ENCODE measurements at regions not wholly inside any gene's neighbourhood (a gene's known extent, or its start where the extent isn't known, plus 50 kb on each side); places are given as distances from the start of the nearest gene placed in this dataset.
"Not testable (repeated sequence)": the region's sequence is repeated elsewhere in the genome, so short reads cannot be mapped to it uniquely, and the experiment has no call there.

DNA sequence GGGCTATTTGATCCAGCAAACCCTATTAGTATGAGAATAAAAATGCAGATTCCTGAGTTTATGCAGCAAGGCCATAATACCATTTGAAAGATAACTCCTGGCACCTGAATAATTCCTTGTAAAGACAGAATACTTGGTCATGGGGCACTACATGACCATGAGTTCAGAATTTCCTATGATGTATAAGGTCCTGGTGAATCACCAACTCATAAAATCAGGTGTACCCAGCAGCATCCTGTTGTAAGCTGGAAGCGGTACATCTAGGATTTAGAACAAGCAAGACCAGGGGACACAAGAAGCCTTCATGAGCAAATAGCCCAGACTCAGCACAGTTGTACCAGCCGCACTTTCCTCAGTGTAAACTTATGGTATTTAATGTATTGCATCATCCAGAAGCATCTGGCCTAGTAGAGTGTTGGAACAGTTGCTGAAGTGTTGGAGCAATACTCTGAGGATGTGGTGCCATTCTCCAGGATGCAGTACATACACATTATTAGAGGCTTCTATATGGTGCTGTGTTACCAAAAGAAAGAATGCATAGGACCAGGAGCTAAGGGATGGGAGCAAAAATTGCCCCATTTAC lies 233.4 kb downstream of the SQOR start:
- no peak for DNase-seq (ENCODE audit: low spot score)

DNA sequence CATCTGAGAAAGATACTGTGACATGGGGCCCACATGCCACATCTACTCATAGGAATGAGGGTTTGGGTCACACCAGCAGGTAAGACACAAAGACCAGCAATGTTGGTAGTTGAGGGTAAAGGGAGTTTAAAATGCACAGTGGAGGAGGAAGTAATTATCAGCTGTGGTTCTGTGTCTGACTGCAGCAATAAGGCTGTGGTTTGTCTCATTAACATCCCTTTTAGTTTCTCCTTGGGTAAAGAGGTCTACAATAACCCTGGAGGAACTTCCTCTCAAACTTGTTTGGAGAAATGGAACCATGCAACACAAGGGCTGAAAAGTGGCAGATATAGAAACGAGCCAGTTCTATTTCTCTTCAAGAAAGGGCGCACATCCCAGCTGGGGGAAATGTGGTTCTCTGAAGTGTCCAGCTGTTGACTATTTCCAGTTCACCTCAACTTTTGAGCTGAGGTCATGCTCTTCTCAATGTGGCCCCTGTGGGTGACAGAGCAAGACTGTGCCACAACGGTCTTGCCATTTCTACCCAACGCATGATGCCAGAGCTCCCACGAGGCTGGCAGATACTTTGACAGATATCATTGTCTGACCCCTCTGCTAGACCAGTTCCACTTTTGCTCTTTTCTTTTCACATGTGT lies 234.3 kb downstream of the SQOR start:
- DNase-seq (ENCODE audit: low spot score) = no peak

GRCh38 chr15:45871121-45871855 lies 236.5 kb downstream of the SQOR start:
- DNase-seq (ENCODE audit: low spot score) = no peak

GRCh38 chr15:45873781-45874180 lies 239.0 kb downstream of the SQOR start:
- no peak for DNase-seq (ENCODE audit: low spot score)

DNA sequence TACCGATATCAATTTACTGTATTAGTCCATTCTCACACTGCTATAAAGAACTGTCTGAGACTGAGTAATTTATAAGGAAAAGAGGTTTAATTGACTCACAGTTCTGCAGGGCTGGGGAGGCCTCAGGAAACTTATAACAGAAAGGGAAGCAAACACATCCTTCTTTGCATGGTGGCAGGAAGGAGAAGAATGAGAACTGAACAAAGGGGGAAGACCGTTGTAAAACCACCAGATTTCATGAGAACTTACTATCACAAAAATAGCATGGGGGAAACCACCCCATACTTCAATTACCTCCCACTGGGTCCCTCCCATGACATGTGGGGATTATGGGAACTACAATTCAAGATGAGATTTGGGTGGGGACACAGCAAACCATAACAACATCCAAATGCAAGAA lies 239.7 kb downstream of the SQOR start:
- DNase-seq (ENCODE audit: low spot score) = not testable (repeated sequence)

GRCh38 chr15:45884289-45884688 lies 249.5 kb downstream of the SQOR start:
- DNase-seq (ENCODE audit: low spot score) = no peak

GRCh38 chr15:45884755-45885445 lies 250.1 kb downstream of the SQOR start:
- no peak for DNase-seq (ENCODE audit: low spot score)

- no peak for DNase-seq (ENCODE audit: low spot score)
Measured at GRCh38 chr15:45885801-45886200, 251.0 kb downstream of the SQOR start.

- DNase-seq (ENCODE audit: low spot score) = no peak
Measured at GRCh38 chr15:45891766-45892165, 256.9 kb downstream of the SQOR start.

DNA sequence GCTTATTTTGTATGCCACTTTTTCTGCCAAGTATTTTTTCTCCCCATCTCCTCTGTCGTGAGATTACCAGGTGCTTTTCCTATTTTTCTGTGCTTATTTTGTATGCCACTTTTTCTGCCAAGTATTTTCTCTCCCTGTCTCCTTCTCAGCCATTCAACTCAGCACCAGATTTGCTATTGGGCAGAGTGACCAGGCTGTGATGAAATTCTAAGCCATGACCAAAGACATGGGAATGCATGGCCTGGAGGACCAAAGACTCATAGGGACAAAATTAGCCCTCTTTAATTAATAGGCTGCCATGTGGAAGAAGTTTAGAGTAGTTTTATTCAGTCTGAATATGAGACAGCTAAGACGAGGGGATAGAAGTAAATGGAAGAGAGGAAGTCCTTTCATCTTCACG lies 257.4 kb downstream of the SQOR start:
- no peak for DNase-seq (ENCODE audit: low spot score)

DNA sequence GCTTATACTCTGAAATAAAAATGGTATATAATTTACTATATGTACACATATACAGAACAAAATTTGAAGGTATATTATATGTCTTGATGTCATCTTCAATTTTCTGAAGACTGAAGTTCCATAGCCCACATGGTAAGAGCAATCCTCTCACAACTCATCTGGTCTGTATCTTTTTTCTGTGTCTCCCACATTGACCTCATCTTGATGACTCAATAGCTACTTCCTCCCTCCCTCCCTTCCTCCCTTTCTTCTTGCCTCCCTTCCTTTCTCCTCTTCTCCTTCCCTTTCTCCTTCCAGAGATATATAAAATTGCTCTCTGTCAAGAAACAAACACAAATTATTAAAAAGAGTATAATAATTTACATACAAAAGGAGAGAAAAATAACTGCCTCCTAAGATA lies 268.5 kb downstream of the SQOR start:
- no peak for DNase-seq (ENCODE audit: low spot score)

- DNase-seq (ENCODE audit: low spot score) = no peak
Measured at GRCh38 chr15:45904019-45904418, 269.2 kb downstream of the SQOR start.

DNA sequence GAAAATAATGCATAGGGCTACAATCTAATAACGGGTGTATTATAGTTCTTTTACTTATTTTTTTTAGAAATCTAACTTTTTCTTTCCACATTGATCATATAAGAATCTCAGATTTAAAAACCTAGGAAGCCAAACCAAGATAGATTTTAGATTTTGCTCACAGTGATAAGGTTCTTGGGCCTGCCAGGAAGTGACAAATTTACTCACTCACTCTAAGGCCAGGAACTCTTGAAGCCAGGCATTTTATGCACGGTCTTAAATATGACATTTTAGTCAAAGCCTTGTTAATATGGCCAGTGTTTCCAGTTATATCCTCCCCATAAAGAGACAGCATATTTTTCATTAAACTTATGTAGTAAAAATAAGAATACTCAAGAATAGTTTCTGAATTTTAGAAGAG lies 271.4 kb downstream of the SQOR start:
- no peak for DNase-seq (ENCODE audit: low spot score)

DNA sequence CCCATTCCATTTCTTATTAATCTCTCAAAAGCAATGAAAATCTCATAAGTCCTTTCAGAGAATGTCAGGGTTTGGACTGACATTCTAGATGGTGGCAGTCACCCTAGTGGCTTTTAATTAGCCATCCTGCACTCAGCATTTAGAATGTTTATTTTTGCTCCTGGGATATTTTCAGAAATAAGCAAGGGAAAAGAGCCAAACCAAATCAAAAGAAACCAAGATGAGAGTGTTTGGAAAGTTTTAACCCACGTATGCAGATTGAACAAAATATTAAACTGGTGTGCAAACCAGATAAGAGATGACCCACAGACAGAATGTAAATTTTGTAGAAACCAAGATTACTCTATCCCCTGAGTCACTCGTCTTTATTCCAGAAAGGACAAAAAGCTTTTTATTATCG lies 275.8 kb downstream of the SQOR start:
- DNase-seq (ENCODE audit: low spot score) = no peak

GRCh38 chr15:45913451-45913850 lies 278.6 kb downstream of the SQOR start:
- no peak for DNase-seq (ENCODE audit: low spot score)

DNA sequence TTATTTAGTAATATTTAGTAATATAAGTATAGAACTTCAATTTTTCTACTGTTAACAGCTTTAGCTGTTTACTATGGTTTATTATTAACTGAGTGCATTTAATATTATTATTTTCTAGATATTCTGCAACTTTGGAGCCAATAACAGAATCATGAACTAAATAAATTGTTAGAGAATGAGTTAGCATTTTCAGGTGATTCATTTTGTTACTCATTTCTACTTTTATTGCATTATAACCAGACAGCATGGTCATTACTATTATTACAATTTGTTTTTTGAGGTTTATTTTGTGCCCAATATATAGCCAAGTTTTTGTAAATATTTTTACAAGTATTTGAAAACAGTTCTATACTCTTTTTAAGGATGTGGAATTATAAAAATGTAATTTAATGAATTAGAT lies 279.6 kb downstream of the SQOR start:
- DNase-seq (ENCODE audit: low spot score) = no peak

DNA sequence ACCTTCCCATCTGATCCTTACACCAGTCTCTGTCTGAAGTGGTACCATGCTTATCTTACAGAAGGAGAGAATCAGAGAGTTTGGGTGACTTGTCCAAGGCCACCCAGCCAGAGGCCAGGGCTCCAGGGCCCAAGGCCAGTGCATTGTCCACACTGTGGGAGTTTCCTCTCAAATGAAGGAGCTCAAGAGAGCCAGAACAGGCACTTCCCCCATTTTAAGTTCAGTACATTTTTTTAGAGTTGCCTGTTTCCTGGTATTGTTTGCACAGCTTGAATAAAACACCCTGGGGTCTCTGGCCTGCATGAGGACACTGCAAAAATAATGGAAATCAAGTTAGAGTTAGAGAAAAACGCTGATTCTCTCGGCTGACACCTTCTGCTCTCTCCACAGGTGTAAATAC lies 284.0 kb downstream of the SQOR start:
- peak; percentile 75 for DNase-seq (ENCODE audit: low spot score)

DNA sequence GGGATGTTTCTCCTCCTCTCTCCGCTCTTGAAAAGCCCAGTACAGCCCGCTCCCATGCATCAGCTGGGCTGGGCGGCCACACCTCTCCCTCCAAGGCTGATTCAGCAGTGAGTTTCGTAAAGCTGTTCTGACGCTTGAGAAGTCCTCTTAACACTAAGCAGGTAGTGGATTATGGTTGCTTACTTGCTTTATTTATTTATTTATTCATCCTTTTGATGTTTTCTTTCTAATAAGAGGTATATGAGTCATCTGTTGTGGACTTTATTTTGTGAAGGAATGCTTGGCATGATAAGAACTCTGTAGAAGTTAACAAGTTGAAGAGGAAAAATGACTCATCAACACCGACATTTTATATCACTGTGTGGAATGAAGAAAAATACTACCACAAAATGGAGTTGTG lies 285.0 kb downstream of the SQOR start:
- peak; percentile 88 for DNase-seq (ENCODE audit: low spot score)

- no peak for DNase-seq (ENCODE audit: low spot score)
Measured at GRCh38 chr15:45921376-45921775, 286.5 kb downstream of the SQOR start.

- no peak for DNase-seq (ENCODE audit: low spot score)
Measured at GRCh38 chr15:45921978-45922377, 287.1 kb downstream of the SQOR start.

- DNase-seq (ENCODE audit: low spot score) = no peak
Measured at GRCh38 chr15:45941367-45941766, 306.5 kb downstream of the SQOR start.

- DNase-seq (ENCODE audit: low spot score) = no peak
Measured at GRCh38 chr15:45943240-45943639, 308.4 kb downstream of the SQOR start.

GRCh38 chr15:45946111-45946510 lies 311.3 kb downstream of the SQOR start:
- DNase-seq (ENCODE audit: low spot score) = no peak

All from kidney capillary endothelial cell (primary cell).